ENCODE measurements at regions not wholly inside any gene's neighbourhood (a gene's known extent, or its start where the extent isn't known, plus 50 kb on each side); places are given as distances from the start of the nearest gene placed in this dataset.
A peak's percentile ranks its signal among the peaks of the same experiment; 100 is the strongest.

DNA sequence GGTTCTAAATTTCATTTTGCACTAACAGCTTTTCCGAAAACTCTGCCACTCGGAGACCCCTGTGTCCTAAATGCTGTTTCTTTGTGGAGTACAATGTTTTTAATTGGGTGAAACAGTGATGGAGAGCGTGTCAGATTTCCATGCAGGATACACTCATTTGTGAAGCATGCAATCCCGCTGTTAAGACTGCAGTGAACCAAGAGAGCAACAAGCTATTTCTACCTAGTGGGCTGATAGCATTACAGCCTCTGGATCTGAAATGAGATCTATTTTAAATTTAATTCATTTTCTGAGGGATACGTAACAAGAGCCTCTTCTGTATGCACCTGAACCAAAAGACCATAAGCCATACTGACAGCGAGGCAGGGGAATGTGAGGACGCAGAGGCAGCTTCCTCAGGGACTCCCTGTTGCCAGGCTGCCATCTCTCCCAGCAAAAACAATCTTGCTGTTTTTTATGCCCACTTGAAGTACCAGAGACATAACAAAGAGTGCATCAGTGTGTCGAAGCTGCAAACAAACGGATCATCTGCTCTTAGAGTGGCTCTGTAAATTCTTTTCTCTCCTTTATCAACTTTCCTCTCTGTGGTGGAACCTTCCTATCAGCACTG is 199.9 kb upstream of the COX10 start:
- Histone ChIP-seq H3K36me3 (no peaks in the 10 kb centered on the region), H3K4me1 (no peaks in the 10 kb centered on the region), H3K9me3 (no peaks in the 10 kb centered on the region), H3K27me3 (no peaks in the 10 kb centered on the region), H3K4me3 (no peak overlapping the region), H3K27ac (no peak overlapping the region)
- TF ChIP-seq, protein P1, sequence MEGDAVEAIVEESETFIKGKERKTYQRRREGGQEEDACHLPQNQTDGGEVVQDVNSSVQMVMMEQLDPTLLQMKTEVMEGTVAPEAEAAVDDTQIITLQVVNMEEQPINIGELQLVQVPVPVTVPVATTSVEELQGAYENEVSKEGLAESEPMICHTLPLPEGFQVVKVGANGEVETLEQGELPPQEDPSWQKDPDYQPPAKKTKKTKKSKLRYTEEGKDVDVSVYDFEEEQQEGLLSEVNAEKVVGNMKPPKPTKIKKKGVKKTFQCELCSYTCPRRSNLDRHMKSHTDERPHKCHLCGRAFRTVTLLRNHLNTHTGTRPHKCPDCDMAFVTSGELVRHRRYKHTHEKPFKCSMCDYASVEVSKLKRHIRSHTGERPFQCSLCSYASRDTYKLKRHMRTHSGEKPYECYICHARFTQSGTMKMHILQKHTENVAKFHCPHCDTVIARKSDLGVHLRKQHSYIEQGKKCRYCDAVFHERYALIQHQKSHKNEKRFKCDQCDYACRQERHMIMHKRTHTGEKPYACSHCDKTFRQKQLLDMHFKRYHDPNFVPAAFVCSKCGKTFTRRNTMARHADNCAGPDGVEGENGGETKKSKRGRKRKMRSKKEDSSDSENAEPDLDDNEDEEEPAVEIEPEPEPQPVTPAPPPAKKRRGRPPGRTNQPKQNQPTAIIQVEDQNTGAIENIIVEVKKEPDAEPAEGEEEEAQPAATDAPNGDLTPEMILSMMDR (IDR thresholded peaks at IDR 0.05) = no peak
- no peak for DNase-seq (ENCODE audit: low spot score)

DNA sequence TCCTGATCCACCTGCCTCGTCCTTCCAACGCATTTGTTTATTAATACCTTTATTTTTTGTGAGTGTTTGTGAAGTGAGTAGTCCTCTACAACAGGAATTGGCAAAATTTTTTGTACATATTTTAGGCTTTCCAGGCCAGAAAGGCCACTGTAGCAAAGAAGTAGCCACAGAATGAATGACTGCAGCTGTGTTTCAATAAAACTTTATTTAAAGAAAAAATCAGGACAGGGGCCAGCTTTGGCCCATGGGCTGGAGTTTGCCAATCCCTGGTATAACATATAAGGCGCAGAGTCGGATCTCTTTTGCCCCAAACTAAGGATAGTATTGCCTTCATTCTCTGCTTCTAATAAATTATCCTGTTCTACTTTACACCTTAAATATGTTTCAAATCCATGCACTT is 198.0 kb upstream of the COX10 start:
- TF ChIP-seq, protein P1 (IDR thresholded peaks at IDR 0.05) = no peak
- Histone ChIP-seq H3K4me3 (no peak overlapping the region), H3K27ac (no peak overlapping the region), H3K27me3 (no peaks in the 10 kb centered on the region), H3K9me3 (no peaks in the 10 kb centered on the region), H3K36me3 (no peaks in the 10 kb centered on the region), H3K4me1 (no peaks in the 10 kb centered on the region)
- no peak for DNase-seq (ENCODE audit: low spot score)

DNA sequence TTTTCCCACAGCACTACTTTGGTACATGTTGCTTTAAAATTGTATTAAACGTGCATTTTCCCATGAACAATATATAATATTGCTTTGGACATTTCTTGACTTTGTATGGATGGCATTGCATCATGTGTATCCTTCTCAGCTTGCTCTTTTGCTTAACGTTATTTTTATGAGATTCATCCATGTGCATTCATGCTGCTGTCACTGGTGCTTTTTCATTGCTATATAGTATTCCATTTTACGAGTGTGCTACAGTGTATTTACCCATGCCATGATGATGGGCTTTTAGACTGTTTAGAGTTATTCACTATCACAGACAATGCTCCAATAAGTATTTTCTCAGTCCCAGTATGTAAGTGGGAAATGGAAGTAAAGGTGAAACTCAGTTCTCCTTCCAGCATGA is 195.2 kb upstream of the COX10 start:
- Histone ChIP-seq H3K4me1 (no peaks in the 10 kb centered on the region), H3K4me3 (no peak overlapping the region), H3K36me3 (no peaks in the 10 kb centered on the region), H3K27me3 (no peaks in the 10 kb centered on the region), H3K9me3 (no peaks in the 10 kb centered on the region), H3K27ac (no peak overlapping the region)
- TF ChIP-seq, protein P1 (IDR thresholded peaks at IDR 0.05) = no peak
- DNase-seq (ENCODE audit: low spot score) = no peak

DNA sequence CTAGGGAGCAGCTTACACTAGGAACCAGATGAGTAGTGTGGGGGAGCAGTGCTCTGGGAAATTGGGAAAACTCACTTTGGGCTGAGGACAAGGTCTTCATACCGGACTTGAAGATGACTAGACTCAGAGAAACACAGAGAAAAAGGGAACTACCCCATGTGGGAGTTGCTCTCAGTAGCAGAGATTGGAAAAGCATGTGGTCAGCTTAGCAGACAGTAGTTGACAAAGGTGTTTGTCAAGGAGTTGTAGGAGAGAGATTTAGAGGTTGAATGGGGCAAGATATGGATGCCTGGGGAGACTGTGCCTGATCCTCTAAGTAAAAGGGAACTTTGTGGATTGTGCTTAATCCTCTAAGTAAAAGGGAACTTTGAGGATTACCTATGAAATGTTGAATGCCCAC is 194.5 kb upstream of the COX10 start:
- H3K4me3 ChIP-seq = no peak overlapping the region
- TF ChIP-seq, protein P1 (IDR thresholded peaks at IDR 0.05) = no peak
- no peaks in the 10 kb centered on the region for H3K27me3 ChIP-seq
- H3K27ac ChIP-seq = no peak overlapping the region
- H3K9me3 ChIP-seq = no peaks in the 10 kb centered on the region
- H3K4me1 ChIP-seq = no peaks in the 10 kb centered on the region
- no peaks in the 10 kb centered on the region for H3K36me3 ChIP-seq
- no peak for DNase-seq (ENCODE audit: low spot score)

DNA sequence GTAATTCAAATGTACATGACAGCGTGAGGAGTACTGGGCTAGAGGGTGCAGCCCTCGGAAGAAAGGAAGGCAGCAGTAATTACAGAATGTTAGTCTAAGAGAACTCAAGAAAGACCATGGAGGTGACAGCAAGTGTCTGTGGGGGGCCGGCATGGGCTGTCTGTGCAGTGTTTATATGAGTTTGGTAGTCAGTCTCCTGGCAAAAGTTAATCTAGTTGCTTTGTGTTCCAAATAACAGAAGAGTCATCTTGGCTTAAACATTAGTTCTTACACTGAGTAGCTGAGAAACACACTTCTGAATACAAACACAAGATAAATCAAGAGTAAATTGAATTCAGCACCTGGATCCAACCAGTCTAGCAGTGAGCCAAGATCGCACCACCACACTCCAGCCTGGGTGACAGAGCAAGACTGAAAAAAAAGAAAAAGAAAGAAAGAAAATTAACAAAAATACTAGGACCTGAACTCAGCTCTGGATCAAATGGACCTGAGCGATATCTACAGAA is 189.3 kb upstream of the COX10 start:
- TF ChIP-seq, protein P1 (IDR thresholded peaks at IDR 0.05) = no peak
- no peaks in the 10 kb centered on the region for H3K9me3 ChIP-seq
- H3K4me3 ChIP-seq = no peak overlapping the region
- no peaks in the 10 kb centered on the region for H3K27me3 ChIP-seq
- H3K36me3 ChIP-seq = no peaks in the 10 kb centered on the region
- H3K27ac ChIP-seq = peak overlapping the region in 1 of 2 donors; percentile 18
- no peak for DNase-seq (ENCODE audit: low spot score)
- H3K4me1 ChIP-seq = no peaks in the 10 kb centered on the region

DNA sequence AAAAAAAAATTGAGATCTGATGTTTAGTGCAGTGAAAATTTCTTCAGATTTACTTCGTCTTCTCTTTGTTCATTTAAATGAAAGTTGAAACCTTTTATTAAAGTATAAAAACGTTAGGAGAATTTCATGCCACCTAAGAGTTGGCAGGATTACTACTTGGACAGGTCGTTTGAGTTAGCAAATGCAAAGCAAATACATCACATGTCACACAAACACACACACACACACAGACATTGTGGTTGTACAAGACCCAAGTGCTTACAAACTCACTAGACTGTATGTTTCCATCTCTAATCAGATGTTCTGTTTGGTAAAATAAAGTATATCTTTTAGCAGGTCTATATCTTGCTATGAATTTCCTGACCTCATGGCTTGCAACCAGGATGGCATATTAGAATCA is 185.6 kb upstream of the COX10 start:
- no peak for DNase-seq (ENCODE audit: low spot score)
- Histone ChIP-seq H3K9me3 (no peaks in the 10 kb centered on the region), H3K27ac (no peak overlapping the region), H3K4me1 (peaks cover 0 to 21% of the 10 kb centered on the region in 2 donors), H3K4me3 (no peak overlapping the region), H3K27me3 (no peaks in the 10 kb centered on the region), H3K36me3 (no peaks in the 10 kb centered on the region)
- TF ChIP-seq, protein P1 (IDR thresholded peaks at IDR 0.05) = no peak

Measured in right atrium auricular region (tissue), 2 donors.